Activated CD8-positive, alpha-beta T cell treated with anti-CD3 and anti-CD28 coated beads, Interleukin-2, amount 10 ng/mL, durations not matched to agents 7 days and 5 days (primary cell): ENCODE measurements at regions not wholly inside any gene's neighbourhood (a gene's known extent, or its start where the extent isn't known, plus 50 kb on each side); places are given as distances from the start of the nearest gene placed in this dataset.
"Not testable (repeated sequence)": the region's sequence is repeated elsewhere in the genome, so short reads cannot be mapped to it uniquely, and the experiment has no call there.

ENCODE experiments used
- ATAC-seq: fragments of 150-1000 bp; cut with Tn5 transposase; one replicate; pipeline ENCODE4 v1.10.0; 2021; ENCODE audit warnings: moderate library complexity
- CTCF ChIA-PET: fragments of 350-600 bp; sonication (Branson Sonifier 250); formaldehyde crosslinking; loops from one replicate; lab custom pipeline; 2021; ENCODE audit warnings: antibody characterized with exemption; lab: Charles Lee
- POLR2A ChIA-PET: fragments of 350-600 bp; sonication (Branson Sonifier 250); formaldehyde crosslinking; loops from one replicate; lab custom pipeline; 2021; ENCODE audit warnings: antibody characterized with exemption; lab: Charles Lee
- DNase-seq: peaks from one replicate; pipeline ENCODE4 v3.0.0-alpha.2; 2020
- H3K27ac Mint-ChIP-seq: one replicate; pipeline ENCODE4 v1.8.0; 2021; ENCODE audit warnings: mild to moderate bottlenecking, mixed read lengths
- H3K27me3 Mint-ChIP-seq: one replicate; pipeline ENCODE4 v1.8.0; 2021; ENCODE audit warnings: low read depth, mixed read lengths
- H3K36me3 Mint-ChIP-seq: one replicate; pipeline ENCODE4 v1.8.0; 2021; ENCODE audit warnings: low read depth, mixed read lengths
- H3K4me1 Mint-ChIP-seq: one replicate; pipeline ENCODE4 v1.8.0; 2021; ENCODE audit warnings: low read depth, mixed read lengths
- H3K4me3 Mint-ChIP-seq: one replicate; pipeline ENCODE4 v1.8.0; 2021; ENCODE audit warnings: mild to moderate bottlenecking, mixed read lengths
- H3K9me3 Mint-ChIP-seq: one replicate; pipeline ENCODE4 v1.8.0; 2022; ENCODE audit warnings: mixed read lengths; ENCODE audit not compliant: insufficient read depth

DNA sequence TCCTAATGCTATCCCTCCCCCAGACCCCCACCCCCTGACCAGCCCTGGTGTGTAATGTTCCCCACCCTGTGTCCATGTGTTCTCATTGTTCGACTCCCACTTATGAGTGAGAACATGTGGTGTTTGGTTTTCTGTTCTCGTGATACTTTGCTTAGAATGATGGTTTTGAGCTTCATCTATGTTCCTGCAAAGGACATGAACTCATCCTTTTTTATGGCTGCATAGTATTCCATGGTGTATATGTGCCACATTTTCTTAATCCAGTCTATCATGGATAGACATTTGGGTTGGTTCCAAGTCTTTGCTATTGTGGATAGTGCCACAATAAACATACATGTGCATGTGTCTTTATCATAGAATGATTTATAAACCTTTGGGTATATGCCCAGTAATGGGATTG is 209.4 kb upstream of the SLC38A2 start:
- H3K27ac Mint-ChIP-seq, H3K27me3 Mint-ChIP-seq, DNase-seq, POLR2A ChIA-PET, CTCF ChIA-PET, H3K4me3 Mint-ChIP-seq, ATAC-seq: not testable (repeated sequence)
- Mint-ChIP-seq H3K4me1 (peaks cover 41% of the 10 kb centered on the region), H3K36me3 (peaks cover 54% of the 10 kb centered on the region), H3K9me3 (peaks cover 34% of the 10 kb centered on the region)

DNA sequence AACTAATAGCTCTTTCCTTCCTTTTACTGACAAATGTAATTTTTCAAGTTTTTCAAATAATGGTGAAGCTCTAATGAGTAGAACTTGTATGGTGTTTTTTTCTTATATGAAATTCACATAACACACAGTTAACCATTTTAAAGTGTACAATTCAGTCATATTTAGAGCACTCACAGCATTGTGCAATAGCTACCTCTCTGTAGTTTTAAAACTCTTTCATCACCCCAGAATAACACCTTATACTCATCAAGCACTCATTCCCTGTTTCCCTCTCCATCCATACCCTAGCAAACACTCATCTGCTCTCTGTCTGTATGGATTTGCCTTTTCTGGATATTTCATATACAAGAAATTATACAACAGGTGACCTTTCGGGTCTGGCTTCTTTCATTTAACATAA is 207.9 kb upstream of the SLC38A2 start:
- Mint-ChIP-seq H3K27ac (no peak overlapping the region), H3K4me3 (no peak overlapping the region), H3K27me3 (no peaks in the 10 kb centered on the region), H3K36me3 (peaks cover 42% of the 10 kb centered on the region), H3K4me1 (peaks cover 26% of the 10 kb centered on the region), H3K9me3 (peaks cover 34% of the 10 kb centered on the region)
- ChIA-PET CTCF (interaction anchor here (1.2 to 1.4 kb wide), 2 partner anchors 56 to 451 kb away, joined by 3 read pairs; no protein-coding TSS in a partner anchor), POLR2A (no interaction called here)
- DNase-seq (no peak), ATAC-seq (no peak)

DNA sequence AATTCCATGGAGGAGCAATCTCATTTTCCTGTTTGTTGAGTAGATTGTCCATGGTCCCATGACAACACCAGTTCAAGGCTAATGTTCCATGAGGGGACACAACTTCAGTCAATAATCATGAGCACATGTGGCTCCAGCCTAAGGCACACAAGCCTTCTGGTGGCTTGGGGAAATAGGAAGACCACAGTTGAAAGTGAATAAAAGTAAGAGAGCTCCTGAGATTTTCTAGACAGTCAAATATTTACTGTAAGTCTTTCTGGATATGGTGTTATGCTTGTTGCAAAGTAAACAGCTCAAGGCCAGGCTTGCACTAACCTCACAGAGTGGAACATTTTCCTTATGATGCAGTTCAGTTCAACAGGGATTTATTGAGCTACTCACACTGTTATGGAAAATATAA is 206.9 kb upstream of the SLC38A2 start:
- Mint-ChIP-seq H3K4me1 (peaks cover 16% of the 10 kb centered on the region), H3K36me3 (peaks cover 32% of the 10 kb centered on the region), H3K27me3 (no peaks in the 10 kb centered on the region), H3K9me3 (peaks cover 30% of the 10 kb centered on the region), H3K4me3 (no peak overlapping the region), H3K27ac (no peak overlapping the region)
- ChIA-PET CTCF (interaction anchor here (1.2 to 1.4 kb wide), 2 partner anchors 55 to 452 kb away, joined by 3 read pairs; no protein-coding TSS in a partner anchor), POLR2A (interaction anchor here (1.1 kb wide), 1 partner anchor 109 kb away, joined by 3 read pairs; no protein-coding TSS in a partner anchor)
- ATAC-seq = no peak
- no peak for DNase-seq

DNA sequence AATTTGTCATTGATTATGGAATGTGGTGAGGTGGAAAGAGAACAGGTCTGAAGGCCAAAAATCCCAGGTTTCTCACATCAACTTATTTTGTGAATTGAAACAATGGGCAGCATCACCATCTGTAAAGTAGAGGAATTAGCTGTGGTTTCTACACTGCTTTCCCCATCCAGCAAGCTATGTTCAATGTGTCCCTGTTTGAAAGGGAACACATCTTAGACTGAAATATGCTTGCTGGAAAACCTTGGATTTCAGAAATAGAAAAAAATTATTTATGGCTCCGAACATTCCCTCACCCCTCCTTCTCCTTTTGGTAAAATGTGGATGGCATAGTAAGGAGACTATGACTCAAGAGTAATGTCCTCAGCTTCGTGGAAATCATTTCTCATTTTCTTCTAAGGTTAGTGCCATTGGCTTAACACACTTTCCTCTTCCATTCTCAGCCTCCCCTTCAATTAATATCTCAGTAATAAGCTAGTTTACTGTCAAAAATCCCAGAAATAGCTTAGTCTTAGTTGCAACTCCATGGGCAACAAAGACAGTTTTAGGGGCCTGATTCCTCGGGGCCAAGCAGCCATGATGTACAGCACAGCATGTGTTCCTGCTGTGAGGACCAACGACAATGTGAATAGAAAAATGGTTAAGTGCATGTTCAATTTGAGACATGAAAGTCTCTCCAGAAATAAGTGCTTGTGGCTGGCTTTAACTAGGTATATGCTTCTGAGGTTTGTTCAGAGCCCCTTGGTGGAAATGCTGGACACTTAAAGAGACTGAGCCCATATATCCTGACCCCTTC is 205.8 kb upstream of the SLC38A2 start:
- Mint-ChIP-seq H3K9me3 (peaks cover 26% of the 10 kb centered on the region), H3K4me1 (peaks cover 10% of the 10 kb centered on the region), H3K27ac (no peak overlapping the region), H3K36me3 (peaks cover 22% of the 10 kb centered on the region), H3K4me3 (no peak overlapping the region), H3K27me3 (no peaks in the 10 kb centered on the region)
- DNase-seq (no peak), ATAC-seq (no peak)
- POLR2A ChIA-PET = no interaction called here
- CTCF ChIA-PET = no interaction called here

DNA sequence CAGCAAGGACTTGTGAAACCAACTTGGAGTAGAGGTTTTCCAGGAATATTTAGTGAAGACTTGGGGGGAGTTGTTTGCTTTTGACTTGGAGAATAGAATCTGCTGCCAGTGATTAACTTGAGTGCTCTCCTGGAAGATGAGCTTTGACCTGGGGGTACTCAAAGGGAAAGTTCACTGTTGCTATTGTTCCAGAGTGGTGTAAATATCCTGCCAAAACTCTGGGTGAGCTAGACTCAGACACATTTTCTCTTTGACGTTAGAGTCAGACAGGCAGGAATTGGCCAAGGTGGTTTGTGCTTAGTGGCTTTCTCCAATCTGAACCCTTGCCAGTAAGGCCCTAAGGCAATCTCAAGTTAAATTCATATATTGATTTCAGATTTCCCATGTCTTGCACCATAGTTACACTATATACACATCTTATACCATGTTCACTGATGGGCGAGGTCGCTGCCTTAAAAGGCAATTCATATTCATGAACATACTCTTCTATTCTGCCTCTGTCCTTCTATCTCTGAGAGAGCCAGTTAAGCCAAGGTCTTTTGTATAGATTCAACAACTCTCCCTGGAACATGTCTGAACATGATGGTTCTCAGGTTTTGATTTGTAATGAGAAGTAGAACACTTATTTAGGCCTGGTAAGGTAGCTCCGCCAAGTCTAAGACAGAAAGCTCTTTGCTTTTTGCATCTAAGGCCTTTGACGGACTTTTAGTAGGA is 204.6 kb upstream of the SLC38A2 start:
- Mint-ChIP-seq H3K27ac (no peak overlapping the region), H3K36me3 (peaks cover 17% of the 10 kb centered on the region), H3K4me3 (no peak overlapping the region), H3K9me3 (peaks cover 14% of the 10 kb centered on the region), H3K27me3 (no peaks in the 10 kb centered on the region), H3K4me1 (peaks cover under 1% of the 10 kb centered on the region)
- POLR2A ChIA-PET = no interaction called here
- ATAC-seq (no peak), DNase-seq (no peak)
- CTCF ChIA-PET = no interaction called here

DNA sequence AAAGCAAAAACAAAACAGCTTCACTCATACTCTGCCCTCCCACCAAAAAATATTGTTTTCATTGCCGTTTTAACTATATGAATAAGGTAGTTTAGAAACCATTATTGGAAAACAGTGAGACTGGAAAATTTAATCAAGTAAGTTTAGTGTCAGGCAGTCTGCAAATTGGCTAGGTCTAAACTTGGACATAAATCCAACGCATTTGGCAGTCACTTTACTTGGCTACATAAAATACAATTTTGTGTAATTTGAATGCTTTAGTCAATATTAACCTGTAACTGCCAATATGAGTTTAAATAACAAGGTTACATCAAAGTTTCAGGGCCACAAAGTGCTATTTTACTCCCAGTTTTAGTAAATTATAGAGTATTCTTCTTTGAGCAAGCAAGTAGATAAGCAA is 202.3 kb upstream of the SLC38A2 start:
- peaks cover 14% of the 10 kb centered on the region for H3K36me3 Mint-ChIP-seq
- ChIA-PET POLR2A (no interaction called here), CTCF (interaction anchor here (1.0 kb wide), 1 partner anchor 54 kb away, joined by 3 read pairs; no protein-coding TSS in a partner anchor)
- no peaks in the 10 kb centered on the region for H3K4me1 Mint-ChIP-seq
- no peak overlapping the region for H3K27ac Mint-ChIP-seq
- no peak overlapping the region for H3K4me3 Mint-ChIP-seq
- no peaks in the 10 kb centered on the region for H3K27me3 Mint-ChIP-seq
- DNase-seq (no peak), ATAC-seq (no peak)
- peaks cover 6% of the 10 kb centered on the region for H3K9me3 Mint-ChIP-seq

DNA sequence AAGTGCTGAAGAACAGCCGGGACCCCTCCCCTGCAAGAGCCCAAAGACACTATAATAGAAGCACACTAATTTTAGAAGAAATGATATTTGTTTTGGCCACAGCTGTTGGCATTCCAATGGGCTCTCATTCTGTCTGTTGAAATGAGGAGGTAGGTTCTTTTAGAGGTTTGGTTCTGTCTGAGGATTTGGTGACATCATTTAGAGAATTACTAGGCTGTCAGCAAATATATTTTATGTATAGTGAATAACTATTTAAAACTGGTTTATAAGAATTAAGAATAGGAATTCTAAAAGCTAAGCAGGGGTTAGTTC is 200.7 kb upstream of the SLC38A2 start:
- DNase-seq = no peak
- H3K27ac Mint-ChIP-seq = no peak overlapping the region
- CTCF ChIA-PET = interaction anchor here (0.7 kb wide), 1 partner anchor 17 kb away, joined by 3 read pairs; no protein-coding TSS in a partner anchor
- POLR2A ChIA-PET = no interaction called here
- no peaks in the 10 kb centered on the region for H3K27me3 Mint-ChIP-seq
- no peaks in the 10 kb centered on the region for H3K4me1 Mint-ChIP-seq
- H3K4me3 Mint-ChIP-seq = no peak overlapping the region
- peaks cover 12% of the 10 kb centered on the region for H3K9me3 Mint-ChIP-seq
- ATAC-seq = no peak
- H3K36me3 Mint-ChIP-seq = peaks cover 21% of the 10 kb centered on the region

DNA sequence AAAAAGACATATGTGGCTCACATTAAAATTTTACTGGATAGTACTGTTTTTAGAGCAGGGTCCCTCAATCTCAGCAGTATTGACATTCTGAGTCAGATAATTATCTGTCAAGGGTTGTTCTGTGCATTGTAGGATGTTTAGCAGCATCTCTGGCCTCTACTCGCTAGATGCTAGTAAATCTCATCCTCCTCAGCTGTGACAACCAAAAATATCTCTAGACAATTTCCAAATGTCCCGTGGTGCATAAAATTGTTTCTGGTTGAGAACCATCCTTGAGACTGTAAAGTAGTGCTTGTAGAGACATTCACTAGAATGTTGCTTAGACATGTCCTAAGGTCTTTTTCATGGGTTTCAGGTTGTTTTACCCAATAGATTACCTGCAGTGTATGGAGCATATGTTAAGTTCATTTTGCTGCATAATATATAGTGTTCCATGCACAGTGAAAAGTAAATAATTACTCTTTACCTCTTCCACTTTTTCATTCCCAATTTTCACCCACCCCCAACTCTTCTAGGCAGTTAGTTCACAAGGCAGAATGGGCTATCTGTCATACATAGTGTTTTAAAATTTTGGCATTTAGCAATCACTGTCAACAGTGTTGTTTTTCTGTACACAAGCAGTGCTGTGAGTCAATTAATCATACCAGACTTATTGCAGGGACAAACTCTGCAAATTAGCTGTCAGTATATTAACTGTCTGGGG is 200.2 kb upstream of the SLC38A2 start:
- ChIA-PET POLR2A (no interaction called here), CTCF (interaction anchor here (0.7 kb wide), 1 partner anchor 17 kb away, joined by 3 read pairs; no protein-coding TSS in a partner anchor)
- DNase-seq (no peak), ATAC-seq (no peak)
- Mint-ChIP-seq H3K4me3 (no peak overlapping the region), H3K36me3 (peaks cover 25% of the 10 kb centered on the region), H3K27me3 (no peaks in the 10 kb centered on the region), H3K9me3 (peaks cover 16% of the 10 kb centered on the region), H3K4me1 (no peaks in the 10 kb centered on the region), H3K27ac (no peak overlapping the region)

DNA sequence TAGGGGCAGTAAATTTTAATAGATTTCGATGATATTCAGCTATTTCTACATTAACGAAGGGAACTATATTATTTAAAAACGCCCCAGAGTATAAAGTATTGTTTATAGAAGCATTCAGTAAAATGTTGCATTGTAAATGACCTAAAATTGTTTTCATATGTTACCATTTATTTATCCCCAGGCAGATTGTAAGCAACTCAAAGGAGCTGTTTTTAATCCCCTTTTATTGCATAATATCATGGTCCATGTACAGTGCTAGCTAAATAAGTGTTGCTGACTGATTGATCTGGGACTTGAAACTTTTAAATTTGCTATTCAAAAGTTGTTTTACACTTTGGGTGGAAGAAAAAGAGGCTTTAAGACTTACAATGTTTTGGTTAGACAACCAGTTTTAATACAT is 199.0 kb upstream of the SLC38A2 start:
- ChIA-PET CTCF (no interaction called here), POLR2A (no interaction called here)
- Mint-ChIP-seq H3K4me1 (no peaks in the 10 kb centered on the region), H3K9me3 (peaks cover 28% of the 10 kb centered on the region), H3K4me3 (no peak overlapping the region), H3K27me3 (no peaks in the 10 kb centered on the region), H3K27ac (no peak overlapping the region), H3K36me3 (peaks cover 31% of the 10 kb centered on the region)
- ATAC-seq = no peak
- DNase-seq = no peak

DNA sequence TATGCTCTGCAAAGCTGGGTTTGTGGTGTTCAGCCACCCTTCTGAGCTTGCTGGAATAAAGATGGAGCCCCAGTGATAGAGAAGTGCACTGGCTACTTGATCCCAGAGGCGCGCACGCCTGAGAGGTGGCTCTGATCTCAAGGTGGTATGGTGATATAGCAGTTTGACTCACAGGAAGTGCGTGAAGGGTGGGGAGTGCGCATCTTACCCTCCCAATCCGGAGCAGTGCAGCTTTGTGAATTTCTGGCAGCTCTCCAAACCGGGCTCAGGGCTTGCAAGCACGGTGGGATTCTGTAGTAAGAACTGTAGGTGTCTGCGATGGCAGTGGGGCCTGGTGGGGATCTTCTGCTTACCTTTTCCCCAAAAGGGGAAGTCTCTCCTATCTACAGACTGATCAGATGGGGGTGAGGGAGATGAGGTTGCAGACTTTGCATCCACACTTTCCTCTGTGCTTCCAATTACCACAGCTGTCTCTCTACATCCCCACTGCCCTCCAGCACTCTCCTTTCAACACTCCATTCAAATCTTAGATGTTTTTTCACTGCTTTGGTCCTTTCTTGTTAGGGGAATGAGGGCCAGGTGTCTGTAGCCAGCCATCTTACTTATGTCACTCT is 197.4 kb upstream of the SLC38A2 start:
- DNase-seq (no peak), ATAC-seq (no peak)
- Mint-ChIP-seq H3K9me3 (peaks cover 41% of the 10 kb centered on the region), H3K4me1 (no peaks in the 10 kb centered on the region), H3K27me3 (no peaks in the 10 kb centered on the region), H3K27ac (no peak overlapping the region), H3K4me3 (no peak overlapping the region), H3K36me3 (peaks cover 41% of the 10 kb centered on the region)
- ChIA-PET CTCF (no interaction called here), POLR2A (interaction anchor here (0.5 kb wide), 1 partner anchor 237 kb away, joined by 3 read pairs; no protein-coding TSS in a partner anchor)

DNA sequence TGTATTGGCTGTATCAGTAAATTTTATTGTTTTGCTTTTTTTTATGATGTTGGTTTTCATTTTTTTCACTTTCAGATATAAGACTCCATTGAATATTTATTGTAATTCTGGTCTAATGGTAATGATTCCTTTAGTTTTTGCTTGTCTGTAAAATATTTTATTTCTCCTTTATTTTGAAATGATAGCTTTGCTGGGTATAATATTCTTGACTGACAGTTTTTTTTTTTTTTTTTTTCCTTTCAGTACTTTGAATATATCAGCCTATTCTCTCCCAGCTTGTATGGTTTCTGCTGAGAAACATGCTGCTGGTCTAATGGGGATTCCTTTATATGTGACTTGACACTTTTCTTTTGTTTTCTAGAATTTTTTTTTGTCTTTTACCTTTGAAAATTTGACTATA is 195.1 kb upstream of the SLC38A2 start:
- ATAC-seq (no peak), DNase-seq (no peak)
- CTCF ChIA-PET = no interaction called here
- Mint-ChIP-seq H3K4me3 (no peak overlapping the region), H3K36me3 (peaks cover 41% of the 10 kb centered on the region), H3K4me1 (peaks cover under 1% of the 10 kb centered on the region), H3K9me3 (peaks cover 36% of the 10 kb centered on the region), H3K27ac (no peak overlapping the region), H3K27me3 (no peaks in the 10 kb centered on the region)
- POLR2A ChIA-PET = no interaction called here
